Kidney tubule cell (primary cell): ENCODE measurements at regions not wholly inside any gene's neighbourhood (a gene's known extent, or its start where the extent isn't known, plus 50 kb on each side); places are given as distances from the start of the nearest gene placed in this dataset.

Source experiments
- DNase-seq: peaks from one replicate; pipeline ENCODE4 v3.0.0-alpha.2; 2018; ENCODE audit warnings: low spot score

DNA sequence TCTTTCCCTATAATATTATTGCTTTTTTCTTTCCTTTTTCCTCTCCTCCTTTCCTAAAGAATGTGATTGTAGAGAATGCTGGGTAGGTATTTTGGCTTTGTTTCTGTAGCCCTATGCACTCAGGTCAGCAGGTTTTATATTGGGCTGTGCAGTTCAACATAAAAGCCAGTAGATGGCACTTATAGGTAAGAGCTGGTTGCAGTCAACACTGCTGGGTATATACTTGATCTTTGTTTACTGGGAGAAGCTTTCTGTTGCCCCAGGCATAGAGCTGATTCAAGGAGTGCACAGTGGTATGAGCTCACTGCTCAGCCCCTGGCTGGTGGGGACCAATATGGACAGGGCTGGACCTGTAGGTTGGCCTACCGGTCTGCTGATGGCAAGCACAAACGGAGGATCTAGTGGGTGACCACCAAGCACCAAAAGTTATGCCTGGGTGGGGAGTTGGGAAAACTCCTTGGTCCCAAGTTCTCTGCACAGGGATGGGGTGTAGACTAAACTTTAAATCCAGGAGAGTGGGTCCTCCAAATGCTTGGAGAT, 378.9 kb downstream of the PMP22 start:
- peak; percentile 13 for DNase-seq

GRCh38 chr17:14882131-14882530, 383.0 kb downstream of the PMP22 start:
- no peak for DNase-seq

DNA sequence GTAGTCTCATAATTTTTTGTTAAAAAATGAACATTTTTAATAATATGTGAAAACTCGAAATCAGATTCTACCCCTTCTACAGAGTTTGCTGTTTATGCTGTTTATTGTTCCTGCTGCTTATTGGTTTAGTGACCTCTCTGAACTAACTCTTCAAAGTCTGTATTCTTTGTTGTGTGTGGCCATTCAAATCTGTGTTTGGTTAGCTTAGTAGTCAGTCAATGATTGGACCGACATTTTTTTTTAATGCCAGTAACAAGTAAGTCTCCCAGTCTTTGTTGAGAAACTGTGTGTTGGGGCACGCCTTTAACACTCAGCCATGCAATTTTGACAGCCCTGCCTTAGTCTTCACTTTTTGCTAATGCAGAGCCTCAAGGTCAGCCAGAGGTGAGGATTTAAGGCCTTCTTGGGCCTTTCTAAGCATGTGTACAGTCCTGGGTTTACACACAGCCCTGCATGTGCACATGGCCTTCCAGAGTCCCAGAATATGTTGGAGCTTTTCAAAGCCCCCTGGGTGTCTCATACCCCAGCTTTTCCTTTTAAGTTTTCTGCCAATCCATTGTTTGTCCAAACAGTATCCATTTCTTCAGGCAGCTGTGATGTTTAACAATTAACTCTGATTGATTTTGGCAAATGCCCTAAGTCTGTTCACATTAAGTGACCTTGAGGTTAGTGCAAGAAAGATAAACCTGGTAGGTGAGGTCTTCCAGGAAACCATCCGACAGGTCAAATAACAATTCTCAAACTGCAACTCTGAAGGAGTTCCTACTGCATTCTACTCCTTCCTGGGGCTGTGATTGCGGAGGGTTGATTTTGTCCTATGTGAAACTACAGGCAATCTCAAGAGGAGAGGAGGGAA, 389.3 kb downstream of the PMP22 start:
- DNase-seq = no peak

DNA sequence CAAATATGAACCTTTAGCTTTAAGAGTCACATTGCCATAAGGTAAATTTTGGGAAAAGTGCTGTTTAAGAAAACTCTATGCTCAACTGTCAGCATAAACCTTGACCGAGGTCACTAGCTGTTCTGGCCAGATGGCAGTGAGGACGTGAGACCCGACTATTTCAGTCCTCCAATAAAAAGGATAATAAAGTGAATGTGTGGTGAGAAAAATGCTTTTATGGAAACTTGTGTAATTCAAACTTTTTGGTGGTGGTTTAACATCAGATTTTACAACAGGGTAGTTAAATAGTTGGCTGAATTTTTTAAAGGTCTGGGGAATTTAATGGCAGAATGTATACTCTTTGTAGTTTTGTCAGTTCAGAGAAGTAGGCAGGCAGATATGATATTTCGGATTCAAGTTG, 391.1 kb downstream of the PMP22 start:
- no peak for DNase-seq

- no peak for DNase-seq
Observed at GRCh38 chr17:14873540-14873939, 391.6 kb downstream of the PMP22 start.

DNA sequence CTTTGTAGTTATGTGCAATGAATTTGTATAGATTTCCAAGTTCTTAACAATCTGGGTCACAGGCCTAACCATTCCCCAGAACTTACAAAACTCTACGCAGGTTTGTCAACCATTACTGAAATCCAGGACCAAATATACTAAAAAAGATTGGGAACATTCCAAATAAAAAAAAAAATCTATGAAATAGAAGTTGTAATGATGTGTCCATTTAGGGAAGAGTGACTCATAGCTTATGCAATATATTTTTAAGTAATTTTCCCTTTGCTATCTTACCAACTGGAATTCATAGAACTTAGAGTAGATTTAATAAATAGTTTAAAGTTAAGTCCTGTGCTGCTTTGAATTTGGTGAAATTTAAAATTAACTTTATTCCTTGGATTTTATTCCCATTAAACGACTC, 393.2 kb downstream of the PMP22 start:
- DNase-seq = no peak

DNA sequence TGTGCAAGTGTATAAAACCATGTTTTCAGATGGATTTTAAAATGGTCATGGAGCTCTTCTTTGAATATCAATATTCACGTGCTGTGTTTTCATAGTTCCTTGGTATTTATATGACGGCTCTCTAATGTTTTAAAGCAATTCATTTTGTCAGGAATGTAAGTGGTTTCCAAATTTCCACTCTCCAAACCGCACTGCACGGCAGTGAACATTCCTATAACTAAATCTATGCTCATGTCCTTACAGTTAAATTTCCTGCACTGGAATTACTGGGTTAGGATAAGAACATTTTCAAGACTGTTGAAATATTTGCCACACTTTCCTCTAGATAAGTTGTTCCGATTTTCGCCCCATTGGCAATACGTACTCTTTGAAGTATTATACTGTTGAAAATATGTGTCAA, 398.9 kb downstream of the PMP22 start:
- DNase-seq = no peak

- no peak for DNase-seq
Observed at GRCh38 chr17:14864127-14864526, 401.0 kb downstream of the PMP22 start.

DNA sequence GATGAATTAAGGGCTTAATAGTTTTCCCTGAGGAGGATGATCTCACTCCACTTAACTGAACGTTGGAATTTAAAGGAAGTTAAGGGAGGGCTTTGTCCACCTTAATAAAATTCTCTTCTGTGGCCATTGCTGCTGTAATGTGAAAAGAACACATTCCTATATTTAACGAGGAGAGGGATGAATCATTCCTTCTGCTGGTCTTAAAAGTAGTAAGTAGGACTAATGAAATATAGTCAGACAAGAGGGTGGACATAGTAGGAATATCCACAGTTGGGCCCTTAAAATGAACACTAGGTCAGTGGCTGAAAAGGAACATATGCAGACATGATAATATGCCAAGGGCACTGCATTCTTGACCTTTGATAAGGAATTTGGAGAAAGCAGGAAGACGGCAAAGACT, 405.6 kb downstream of the PMP22 start:
- no peak for DNase-seq

GRCh38 chr17:14856176-14856575, 408.9 kb downstream of the PMP22 start:
- no peak for DNase-seq

- DNase-seq = no peak
Observed at GRCh38 chr17:14854691-14855090, 410.4 kb downstream of the PMP22 start.

GRCh38 chr17:14845591-14846281, 419.4 kb downstream of the PMP22 start:
- no peak for DNase-seq

GRCh38 chr17:14843086-14843795, 421.9 kb downstream of the PMP22 start:
- no peak for DNase-seq

GRCh38 chr17:14840616-14841231, 424.4 kb downstream of the PMP22 start:
- DNase-seq = no peak

GRCh38 chr17:14838567-14838966, 426.6 kb downstream of the PMP22 start:
- DNase-seq = no peak

- no peak for DNase-seq
Observed at GRCh38 chr17:14833201-14833785, 431.8 kb downstream of the PMP22 start.

DNA sequence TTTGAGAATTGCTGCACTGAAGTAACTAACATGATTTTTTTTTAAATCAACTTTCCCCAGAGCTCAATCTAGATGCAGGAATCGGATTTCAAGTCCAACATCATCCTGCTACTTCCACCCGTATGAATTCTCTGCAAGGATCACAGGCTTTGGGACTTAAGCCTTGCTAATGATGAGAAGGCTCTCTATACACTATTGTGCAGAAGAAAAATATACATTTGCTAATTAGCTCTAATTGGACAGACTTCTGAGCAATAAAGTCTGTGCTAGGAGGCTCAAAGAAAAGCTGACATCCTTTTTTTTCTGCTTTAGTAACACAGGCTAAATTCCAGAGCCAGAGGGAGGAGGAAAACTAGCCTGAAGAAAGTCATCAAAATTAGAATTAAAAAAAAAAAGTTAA, 433.6 kb downstream of the PMP22 start:
- no peak for DNase-seq

GRCh38 chr17:14827396-14827919, 437.7 kb downstream of the PMP22 start:
- no peak for DNase-seq

- no peak for DNase-seq
Observed at GRCh38 chr17:14826358-14826757, 438.8 kb downstream of the PMP22 start.

GRCh38 chr17:14818469-14818868, 446.7 kb downstream of the PMP22 start:
- DNase-seq = no peak

DNA sequence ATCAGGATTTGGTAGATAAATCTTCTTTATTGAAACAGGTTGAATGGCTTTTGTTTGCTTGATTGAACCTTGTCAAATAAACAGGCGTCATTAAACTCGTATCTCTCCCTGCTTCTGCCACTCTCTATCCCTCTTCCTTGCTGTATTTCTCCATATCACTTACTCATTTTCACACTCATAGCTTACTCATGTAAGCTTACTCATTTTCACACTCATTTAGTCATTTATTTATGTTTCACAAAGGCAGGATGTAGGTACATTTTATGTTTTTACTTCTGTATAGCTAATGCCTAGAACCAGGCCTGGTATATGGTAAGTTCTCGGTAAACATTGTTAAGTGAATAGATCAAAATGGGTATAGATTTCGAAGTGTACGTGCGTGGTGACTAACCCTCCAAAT, 450.0 kb downstream of the PMP22 start:
- no peak for DNase-seq
